NCI-H446 treated with DMSO at 0.1 percent for 48 hours (cell line): ENCODE measurements at regions not wholly inside any gene's neighbourhood (a gene's known extent, or its start where the extent isn't known, plus 50 kb on each side); places are given as distances from the start of the nearest gene placed in this dataset.
"Not testable (repeated sequence)": the region's sequence is repeated elsewhere in the genome, so short reads cannot be mapped to it uniquely, and the experiment has no call there.

Experiments used
- DNase-seq: peaks from one replicate; lab custom pipeline; 2025; lab: John Stamatoyannopoulos, UW

DNA sequence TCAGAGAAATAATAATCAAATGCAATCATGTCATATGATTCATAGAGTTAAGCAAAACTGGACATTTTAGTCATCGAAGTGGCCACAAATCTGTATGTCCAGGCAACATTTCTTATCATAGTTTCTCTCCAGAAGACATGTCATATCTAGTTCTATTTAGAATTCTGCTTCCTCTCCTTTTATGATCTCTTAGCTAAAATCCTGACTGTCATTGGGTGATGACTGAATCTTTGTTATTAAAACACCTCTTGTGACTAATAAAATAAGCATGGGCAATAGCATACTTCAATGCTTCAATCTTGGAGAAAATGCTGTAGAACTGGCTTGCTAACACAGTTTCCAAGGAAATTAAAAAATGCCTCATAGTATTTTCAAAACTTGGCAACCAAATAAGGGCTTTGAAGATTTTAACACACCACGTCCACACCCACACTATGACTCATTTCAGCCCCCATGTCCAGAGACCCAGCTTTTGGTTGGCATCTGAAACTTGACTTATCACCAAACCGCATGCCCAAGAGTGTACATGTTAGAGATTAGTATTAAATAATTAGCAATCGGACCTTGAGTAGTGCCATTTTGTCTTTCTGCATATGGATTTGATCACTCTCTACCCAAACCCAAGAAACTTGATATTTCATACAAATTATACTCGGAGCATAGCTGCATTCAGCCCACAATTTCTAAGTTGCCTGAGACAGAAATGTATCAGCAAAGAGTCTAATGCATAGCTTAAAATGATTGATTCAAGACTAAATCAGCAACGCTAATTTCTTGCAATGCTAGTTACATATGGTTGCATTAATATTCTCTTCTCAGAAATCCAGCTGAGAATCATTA is 106.5 kb upstream of the ETAA1 start:
- DNase-seq = no peak

DNA sequence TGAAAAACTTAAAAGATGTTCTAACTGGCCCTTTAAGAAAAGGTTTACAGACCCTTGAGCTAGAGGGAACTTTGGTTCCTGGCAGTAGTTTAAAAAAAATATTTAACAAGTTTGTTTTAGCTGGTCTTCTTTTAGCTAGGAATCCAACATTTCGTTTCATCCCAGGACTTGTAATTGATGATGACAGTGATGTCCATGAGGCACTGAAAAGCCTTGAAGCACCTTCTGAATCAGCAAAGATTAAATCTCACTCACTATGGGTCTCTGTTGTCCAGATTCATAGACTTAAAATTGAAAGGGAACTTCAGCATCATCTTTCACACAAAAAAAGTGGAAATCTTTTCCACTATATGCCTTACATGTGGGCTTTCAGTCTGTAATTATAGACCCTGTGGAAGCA is 102.9 kb upstream of the ETAA1 start:
- DNase-seq = no peak

DNA sequence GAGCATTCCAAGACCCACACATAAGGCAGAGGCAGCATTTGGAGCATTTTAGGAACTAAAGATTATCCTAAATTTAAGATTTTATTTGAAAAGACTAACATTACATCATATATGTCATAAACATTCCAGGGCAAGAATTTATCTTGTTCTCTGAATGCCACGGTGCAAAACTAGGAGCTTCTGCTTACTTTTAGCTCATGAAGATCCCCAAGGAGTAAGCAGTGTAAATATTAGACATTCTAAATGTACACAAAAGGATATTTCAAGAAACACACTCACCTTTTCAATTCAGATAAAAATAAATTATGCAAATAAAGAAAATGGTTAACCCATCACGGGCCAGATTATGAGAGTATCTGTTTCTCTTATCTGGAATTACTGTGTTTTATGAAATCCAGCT is 101.7 kb upstream of the ETAA1 start:
- DNase-seq = no peak

DNA sequence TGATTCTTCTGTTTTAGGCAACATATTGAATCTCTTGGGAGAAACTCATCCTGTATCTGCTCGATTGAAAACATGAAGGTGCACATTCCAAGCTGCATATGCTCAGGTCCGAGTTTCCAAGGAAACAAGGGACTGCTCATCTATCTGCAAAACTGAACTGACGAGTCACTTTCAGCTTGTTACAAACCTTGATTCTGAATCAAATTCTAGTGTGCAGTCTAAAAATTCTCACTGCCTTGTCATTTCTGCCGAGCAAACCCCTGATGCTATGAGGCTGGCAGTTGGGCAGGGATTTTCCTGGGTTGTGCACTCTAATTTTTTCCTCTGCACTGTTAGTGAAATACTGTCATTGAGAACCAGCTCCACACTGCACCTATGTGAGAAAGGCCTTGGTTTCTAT is 101.3 kb upstream of the ETAA1 start:
- no peak for DNase-seq

DNA sequence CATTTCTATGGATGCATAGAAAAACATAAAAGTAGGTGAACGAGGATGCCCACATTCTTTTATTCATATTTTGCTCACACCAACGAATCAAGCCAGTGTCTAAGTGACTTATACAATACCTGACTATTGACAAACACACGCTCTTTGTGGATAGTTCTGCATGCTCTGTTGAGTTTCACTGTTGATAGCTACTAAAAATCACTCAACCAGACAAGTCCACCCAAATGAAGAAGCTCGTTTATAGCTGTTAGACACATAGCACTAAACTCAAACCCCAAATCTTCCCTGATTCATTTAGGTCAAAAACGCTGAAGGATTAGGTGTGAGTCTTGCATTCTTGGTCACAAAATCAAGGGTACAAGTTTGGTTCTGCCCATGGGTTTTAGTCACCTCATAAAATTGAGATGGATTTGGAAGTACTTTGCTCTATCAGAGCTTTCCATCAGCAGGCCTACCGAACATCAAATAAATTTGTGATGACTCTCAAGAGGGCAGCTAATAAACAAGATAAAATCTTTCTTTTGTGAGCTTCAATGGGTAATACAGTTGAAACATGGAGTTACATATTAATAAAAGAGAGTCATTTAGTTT is 92.7 kb upstream of the ETAA1 start:
- DNase-seq = no peak

DNA sequence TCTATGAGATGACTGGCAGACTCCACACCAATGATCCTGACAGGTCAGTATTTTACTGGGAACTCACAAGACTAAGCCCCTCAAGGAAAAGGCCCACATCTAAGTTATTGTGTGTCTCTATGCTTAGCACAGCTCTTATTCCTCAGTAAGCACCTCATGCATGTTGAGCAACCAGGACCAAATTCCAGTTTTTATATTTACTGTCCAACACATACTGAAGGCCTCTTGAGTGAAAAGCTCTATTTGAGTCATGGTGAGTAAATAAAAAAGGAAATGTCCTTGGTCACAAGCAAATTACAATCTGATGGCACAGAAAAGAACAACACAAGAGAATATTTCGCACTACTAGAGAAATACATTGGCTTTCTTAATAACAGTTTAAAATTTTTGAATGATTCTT is 87.9 kb upstream of the ETAA1 start:
- no peak for DNase-seq

DNA sequence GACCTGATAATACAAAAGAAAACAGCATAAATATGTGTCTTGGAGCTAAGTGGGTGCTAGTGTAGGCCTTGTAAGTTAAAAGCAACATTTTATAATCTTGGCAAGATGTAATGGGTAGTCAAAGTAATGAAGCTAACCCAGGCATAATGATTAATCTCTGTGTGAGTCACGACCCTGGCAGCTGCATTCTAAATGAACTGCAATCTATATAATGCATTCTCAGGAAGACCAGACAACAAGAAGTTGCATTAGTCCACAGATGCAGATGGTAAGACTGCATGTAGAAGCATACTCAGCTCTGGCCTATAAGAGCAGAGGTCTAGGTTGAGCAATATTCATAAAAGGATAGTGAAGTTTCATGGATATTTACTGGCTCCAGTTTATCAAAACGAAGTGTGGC is 85.6 kb upstream of the ETAA1 start:
- DNase-seq = peak; percentile 60

DNA sequence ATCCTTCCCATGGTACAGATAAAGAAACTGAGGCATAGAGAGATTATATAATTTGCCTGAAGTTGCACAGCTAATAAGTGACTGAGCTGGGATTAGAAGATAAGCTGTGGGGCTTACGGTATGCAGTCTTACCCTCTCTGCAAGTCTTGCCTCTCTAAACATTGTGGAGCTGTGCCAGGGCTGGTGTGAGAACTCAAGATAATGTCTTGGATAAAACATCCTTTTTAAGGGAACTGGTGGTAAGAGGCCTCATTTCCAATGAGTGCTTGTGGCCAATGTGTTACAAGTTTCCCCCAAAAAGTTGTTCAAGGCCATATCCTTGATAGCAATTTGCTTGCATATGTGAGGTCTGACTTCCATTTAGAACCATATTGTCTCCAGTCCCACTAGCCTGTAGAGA is 84.3 kb upstream of the ETAA1 start:
- no peak for DNase-seq

DNA sequence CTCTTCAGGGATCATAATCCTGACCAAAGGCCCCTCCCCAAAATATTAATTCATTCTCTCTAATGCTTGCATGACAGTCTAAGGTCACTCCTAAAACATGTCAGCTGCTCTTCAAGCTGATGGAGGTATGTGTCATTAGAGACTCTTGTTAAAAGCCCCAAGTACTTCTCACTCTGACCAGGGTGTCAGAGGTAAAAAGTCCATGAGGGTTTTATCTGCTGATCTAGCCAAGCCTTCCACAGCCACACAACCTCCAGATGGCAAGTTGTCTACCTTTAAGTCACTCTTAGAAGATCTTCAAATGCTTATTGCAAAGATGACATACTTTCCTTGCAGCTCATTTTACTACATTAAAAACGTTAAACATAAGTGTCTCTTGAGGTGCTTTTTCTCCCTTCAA is 83.6 kb upstream of the ETAA1 start:
- DNase-seq = no peak

DNA sequence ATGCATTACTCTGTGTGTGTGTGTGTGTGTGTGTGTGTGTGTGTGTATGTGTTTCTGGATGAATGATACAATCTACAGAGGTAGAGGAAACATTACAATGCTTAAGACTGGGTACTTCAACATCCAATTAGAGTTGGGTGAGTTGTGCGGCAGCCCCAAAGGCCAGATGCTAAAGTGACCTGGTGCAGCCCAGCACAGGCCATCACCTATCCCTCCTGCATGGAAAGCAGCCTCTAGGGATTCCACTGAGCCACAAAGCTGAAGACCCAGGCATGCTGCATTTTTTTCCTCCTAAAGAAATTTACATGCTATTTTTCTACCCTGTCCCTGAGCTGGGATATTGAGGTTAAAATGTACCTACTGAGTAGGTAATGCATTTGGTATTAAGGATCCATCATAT is 79.1 kb upstream of the ETAA1 start:
- no peak for DNase-seq

DNA sequence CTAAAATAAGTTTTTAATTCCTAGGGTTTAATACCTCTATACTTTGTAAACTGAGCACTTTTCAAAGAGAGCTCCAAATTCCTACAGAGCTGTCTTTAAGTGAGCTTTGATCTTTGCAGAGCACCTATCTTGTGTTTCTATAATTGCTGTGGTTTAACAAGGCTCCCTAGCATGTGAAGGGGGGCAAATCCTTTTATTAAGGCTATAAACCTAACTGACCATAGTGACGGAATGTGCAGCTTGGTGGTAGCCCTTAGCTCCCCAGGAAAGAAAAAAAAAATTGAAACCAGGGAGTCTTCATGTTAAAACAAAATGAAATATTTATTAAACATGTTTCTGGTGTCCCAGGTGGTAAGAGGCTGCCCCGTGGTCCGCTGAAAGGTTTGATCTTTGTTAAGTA is 78.6 kb upstream of the ETAA1 start:
- DNase-seq = no peak

DNA sequence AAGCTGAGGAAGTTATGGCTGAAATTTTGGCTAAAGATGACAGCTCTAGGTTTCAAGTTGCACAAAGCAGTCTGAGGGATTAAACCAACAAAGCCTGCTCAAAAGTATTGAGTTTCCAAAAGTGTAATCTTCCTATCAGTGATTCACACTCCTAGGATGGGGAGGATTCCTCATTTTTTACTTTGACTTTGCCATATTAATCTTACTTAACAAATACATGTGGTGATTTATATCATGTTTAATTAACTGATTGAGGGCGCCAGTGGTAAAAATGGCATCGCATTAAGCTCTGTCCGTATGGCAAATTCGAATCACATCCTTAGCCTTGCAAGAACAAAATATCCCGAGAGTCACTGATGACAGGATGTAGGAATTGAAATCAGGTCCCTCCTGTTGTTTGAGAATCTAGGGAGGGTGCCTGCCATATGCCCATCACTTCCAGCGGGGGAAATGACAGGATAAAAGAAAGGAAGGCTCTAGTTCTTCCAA is 78.1 kb upstream of the ETAA1 start:
- no peak for DNase-seq

DNA sequence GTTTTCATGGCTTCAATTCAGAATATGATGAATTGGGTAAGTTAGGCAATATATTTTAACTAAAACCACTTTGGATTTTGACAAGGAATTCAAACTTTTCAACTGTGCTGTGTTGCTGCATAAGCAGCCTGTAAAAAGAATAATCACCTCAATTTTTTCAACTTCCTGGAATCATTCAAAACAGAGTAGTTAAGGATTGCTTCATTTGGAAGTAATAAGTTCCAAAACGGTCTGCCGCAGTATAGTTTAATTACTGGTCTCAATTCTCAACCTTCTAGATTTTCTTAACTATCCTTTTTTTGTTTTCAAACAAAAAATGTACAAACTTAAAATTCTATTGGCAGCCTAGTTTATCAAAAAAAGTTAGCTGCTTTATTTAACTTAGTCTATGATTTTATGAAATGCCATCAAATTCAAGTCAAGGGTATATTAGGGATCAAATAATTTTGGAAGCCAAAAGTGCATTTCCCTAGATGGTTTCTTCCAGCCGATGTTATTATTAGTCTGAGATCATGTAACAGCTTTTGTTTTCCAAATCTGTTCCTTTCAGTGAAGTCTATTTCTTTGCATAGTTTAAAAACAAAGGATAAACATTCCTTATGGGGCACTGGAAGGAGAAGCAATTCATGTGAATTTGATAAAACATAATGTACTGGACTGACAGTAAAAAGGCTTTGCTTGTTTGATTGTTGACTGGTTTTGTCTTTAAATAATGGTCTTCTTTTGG is 76.1 kb upstream of the ETAA1 start:
- no peak for DNase-seq

DNA sequence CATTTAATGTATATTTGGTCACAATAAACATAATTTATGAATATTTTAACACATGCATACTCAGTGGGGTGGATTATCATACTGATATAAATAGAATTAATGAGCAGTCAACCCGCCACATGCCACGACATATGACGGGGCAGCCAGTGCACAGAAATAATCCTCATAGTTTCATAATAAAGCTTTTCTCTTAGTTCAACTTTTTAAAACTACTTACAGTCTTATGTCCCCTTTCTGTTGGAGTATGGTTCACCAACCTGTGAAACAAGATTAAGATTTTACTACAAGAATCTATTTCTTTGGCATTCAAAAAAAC is 75.6 kb upstream of the ETAA1 start:
- no peak for DNase-seq

DNA sequence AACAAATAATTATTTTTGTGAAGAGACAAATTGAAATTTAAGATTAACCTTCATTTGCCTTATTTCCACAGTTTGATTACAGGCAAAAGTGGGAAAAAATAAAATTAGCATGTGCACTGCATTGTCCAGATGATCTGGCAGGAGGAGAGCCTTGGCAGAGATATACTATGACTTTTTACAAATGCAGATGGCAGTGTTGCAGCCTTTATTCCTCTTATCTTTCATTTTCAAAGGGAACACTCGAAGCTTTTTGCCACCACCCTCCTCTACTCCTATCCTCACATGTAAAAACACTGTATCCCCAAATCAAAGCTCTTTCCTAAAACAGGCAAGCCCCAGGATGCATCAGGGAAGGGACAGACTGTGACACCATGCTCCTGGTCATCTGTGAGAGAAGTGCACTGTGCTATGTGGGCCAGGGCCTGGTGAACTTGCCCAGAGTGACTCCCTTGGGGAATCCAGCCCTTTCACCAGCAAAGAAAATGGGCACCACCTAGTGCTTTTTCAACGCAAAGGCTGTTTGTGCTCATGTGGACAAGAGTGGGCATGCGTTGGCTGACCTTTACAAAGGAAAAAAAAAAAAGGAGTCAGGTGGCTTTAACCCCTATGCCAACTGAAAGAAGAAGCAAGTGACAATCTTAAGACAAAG is 74.7 kb upstream of the ETAA1 start:
- DNase-seq = peak; percentile 60

DNA sequence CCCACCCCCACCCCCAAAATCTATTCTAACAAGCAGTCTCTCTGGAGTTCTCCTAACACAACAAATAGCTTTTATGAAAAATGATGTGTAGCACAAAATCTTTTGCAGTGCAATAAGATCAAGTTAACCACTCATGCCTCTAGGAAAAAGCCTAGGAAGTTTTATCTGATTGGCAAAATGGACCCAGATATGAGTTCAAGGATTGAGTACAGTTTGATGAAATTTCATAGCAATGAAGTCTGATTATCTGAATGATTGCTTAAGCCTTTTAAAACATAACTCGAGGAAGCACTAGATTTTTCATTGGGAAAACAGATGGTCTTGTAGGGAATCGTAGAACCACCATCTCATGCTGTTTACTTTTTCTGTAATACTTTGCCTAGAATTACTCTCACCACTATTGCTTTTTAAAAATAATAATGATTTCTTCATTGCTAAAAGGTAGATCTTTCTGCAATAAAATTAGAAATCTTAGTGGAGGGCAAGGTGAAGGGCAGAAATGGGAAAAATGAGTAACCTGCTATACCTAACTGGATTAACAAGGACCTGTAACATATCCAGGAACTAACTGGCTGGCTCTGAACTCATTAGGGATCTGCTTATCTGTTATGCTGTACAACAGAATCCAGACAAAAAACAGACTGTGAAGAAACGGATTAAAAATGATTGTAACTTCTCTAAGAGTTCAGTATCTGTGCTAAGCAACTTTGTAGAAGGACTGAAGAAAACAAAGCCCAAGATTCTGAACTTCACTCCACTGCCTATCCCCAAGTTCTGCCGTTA is 73.7 kb upstream of the ETAA1 start:
- no peak for DNase-seq

DNA sequence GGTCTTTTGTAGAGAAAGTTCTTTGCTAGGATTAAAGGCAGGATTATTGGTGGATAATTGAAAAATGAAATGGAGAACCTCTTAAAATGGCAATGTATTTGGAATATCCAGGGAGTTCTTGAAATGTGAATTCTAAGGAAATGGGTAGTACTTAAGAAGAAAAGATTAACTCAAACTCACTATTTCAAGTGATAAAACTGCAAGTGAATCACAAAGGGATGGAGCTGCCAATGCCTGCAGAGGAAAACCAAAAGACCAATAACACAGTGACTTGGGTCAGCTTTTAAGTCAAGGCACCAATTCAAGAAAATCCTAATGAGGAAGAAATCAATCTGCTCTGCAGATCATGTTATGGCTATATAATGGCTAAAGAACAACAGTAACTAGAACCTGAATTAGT is 67.6 kb upstream of the ETAA1 start:
- no peak for DNase-seq

DNA sequence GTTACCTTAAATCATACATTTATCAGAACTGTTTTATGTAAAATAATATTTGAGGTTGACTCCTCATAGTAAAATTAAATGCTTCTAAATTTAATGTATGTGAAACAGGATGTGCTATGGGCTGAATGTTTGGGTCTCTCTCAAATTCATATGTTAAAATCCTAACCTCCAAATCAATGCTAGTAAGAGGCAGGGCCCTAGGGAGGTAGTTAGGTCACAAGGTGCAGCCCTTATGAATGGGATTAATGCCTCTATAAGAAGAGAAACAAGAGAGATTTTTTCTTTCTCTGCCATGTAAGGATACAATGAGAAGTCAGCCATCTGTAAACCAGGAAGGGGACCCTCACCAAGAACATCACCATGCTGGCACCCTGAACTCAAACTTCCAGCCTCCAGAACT is 67.2 kb upstream of the ETAA1 start:
- no peak for DNase-seq

DNA sequence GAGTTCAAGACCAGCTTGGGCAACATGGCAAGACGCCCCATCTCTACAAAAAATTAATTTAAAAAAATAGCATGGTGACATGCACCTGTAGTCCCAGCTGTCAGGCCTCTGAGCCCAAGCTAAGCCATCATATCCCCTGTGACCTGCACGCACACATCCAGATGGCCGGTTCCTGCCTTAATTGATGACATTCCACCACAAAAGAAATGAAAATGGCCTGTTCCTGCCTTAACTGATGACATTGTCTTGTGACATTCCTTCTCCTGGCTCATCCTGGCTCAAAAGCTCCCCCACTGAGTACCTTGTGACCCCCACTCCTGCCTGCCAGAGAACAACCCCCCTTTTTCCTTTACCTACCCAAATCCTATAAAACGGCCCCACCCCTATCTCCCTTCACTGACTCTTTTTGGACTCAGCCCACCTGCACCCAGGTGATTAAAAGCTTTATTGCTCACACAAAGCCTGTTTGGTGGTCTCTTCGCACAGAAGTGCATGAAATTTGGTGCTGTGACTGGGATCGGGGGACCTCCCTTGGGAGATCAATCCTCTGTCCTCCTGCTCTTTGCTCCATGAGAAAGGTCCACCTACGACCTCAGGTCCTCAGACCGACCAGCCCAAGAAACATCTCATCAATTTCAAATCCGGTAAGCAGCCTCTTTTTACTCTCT is 65.6 kb upstream of the ETAA1 start:
- DNase-seq = not testable (repeated sequence)

DNA sequence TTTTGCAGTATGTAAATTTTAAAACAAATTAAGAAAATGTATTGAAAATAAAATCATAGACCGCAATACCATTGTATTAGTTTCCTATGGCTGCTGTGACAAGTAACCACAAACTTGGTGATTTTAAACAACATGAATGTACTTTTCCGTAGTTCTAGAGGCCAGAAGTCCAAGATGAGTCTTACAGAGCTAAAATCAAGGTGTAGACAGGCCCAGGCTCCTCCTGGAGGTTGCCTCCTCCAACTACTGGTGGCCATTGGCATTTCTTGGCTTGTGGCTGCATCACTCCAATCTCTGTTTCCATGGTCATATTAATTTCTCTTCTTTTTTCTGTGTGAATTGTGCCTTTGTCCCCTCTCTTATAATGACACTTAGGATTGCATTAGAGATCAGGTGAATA is 59.2 kb upstream of the ETAA1 start:
- DNase-seq = no peak

DNA sequence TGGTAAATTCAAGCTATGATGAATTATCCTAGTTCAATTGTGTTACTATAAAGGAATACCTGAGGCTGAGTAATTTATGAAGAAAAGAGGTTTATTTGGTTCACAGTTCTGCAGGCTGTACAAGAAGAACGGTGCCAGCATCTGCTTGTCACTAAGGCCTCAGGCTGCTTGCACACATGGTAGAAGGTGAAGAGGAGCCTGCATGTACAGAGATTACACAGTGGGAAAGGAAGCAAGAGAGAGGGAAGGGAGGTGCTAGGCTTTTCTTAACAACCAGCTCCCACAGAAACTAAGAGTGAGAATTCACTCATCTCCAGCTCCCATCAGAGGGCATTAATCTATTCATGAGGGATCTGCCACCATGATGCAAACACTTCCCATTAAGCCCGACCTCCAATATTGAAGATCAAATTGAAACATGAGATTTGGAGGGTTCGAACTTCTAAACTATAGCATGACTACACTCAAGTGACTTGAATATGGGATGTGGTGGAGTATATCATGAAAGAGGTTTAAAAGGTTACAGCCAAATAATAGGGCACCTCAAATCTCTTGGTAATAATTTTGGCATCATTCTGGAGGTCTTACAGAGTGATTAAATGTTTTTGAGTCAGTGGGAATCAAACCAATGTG is 58.4 kb upstream of the ETAA1 start:
- DNase-seq = no peak
